ENCODE measurements at regions not wholly inside any gene's neighbourhood (a gene's known extent, or its start where the extent isn't known, plus 50 kb on each side); places are given as distances from the start of the nearest gene placed in this dataset.

DNA sequence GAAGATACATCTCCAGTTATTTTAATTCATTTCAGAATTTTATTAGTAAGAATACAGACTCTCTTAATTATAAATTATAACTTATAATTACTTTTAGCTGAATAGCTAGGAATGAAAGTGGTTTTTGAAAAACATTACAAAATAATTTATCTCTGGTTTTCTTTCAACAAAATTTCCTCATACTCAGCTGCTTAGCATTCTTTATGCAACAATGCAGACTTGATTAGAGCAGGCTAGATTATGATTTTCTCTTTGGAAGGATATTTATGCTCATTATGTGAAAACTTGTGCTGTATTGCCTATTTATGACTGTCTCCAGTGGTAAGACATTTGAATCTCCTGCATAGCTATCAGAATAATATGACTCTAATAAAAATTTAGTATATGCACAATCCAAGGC, 2023.7 kb downstream of the C4orf33 start:
- Histone ChIP-seq H3K36me3 (ENCODE audit: control insufficient read depth, insufficient read depth, low read length) (no peaks in the 10 kb centered on the region), H3K23ac (ENCODE audit: low read length) (no peak overlapping the region), H2BK5ac (ENCODE audit: low read length) (no peak overlapping the region), H4K8ac (ENCODE audit: low read depth, low read length) (no peak overlapping the region), H4K5ac (ENCODE audit: low read length) (no peak overlapping the region), H3K9ac (ENCODE audit: low read length) (no peak overlapping the region), H2BK120ac (ENCODE audit: low read depth, low read length) (no peak overlapping the region), H3K79me2 (ENCODE audit: control insufficient read depth, insufficient read depth, low read length) (no peaks in the 10 kb centered on the region), H3K56ac (ENCODE audit: low read length) (no peak overlapping the region), H2BK15ac (replicated peaks; ENCODE audit: low read depth) (no peak overlapping the region), H3K4me3 (ENCODE audit: low read length) (no peak overlapping the region), H3K27me3 (ENCODE audit: insufficient read depth, low read length, poor library complexity) (no peaks in the 10 kb centered on the region), H3K4me2 (ENCODE audit: low read length) (no peak overlapping the region), H3K18ac (ENCODE audit: low read length) (no peak overlapping the region), H3K79me1 (ENCODE audit: low read length) (no peaks in the 10 kb centered on the region), H3K27ac (ENCODE audit: low read depth, low read length) (no peak overlapping the region), H3K4me1 (ENCODE audit: control insufficient read depth, low read depth, low read length) (no peaks in the 10 kb centered on the region), H3K4ac (ENCODE audit: low read depth, low read length) (no peak overlapping the region), H2AK5ac (ENCODE audit: low read length) (no peak overlapping the region)
- DNase-seq: no peak

GRCh38 chr4:131137196-131137595, 2011.9 kb upstream of the PCDH10 start:
- no peaks in the 10 kb centered on the region for H3K27me3 ChIP-seq (ENCODE audit: insufficient read depth, low read length, poor library complexity)
- no peak overlapping the region for H3K27ac ChIP-seq (ENCODE audit: low read depth, low read length)
- H3K4me1 ChIP-seq (ENCODE audit: control insufficient read depth, low read depth, low read length): no peaks in the 10 kb centered on the region
- H2AK5ac ChIP-seq (ENCODE audit: low read length): no peak overlapping the region
- no peaks in the 10 kb centered on the region for H3K36me3 ChIP-seq (ENCODE audit: control insufficient read depth, insufficient read depth, low read length)
- no peak overlapping the region for H3K56ac ChIP-seq (ENCODE audit: low read length)
- H2BK15ac ChIP-seq (replicated peaks; ENCODE audit: low read depth): no peak overlapping the region
- no peak overlapping the region for H3K4ac ChIP-seq (ENCODE audit: low read depth, low read length)
- no peak overlapping the region for H4K5ac ChIP-seq (ENCODE audit: low read length)
- no peak overlapping the region for H3K23ac ChIP-seq (ENCODE audit: low read length)
- no peak overlapping the region for H3K9ac ChIP-seq (ENCODE audit: low read length)
- H4K8ac ChIP-seq (ENCODE audit: low read depth, low read length): no peak overlapping the region
- H3K79me2 ChIP-seq (ENCODE audit: control insufficient read depth, insufficient read depth, low read length): no peaks in the 10 kb centered on the region
- no peak overlapping the region for H3K18ac ChIP-seq (ENCODE audit: low read length)
- no peaks in the 10 kb centered on the region for H3K79me1 ChIP-seq (ENCODE audit: low read length)
- no CpG with 5 or more reads among the region's 2 CpGs for WGBS (ENCODE audit: extremely low coverage, insufficient coverage, low lambda C conversion rate)
- H3K4me2 ChIP-seq (ENCODE audit: low read length): no peak overlapping the region
- H2BK5ac ChIP-seq (ENCODE audit: low read length): no peak overlapping the region
- no peak overlapping the region for H3K4me3 ChIP-seq (ENCODE audit: low read length)
- DNase-seq: no peak
- H2BK120ac ChIP-seq (ENCODE audit: low read depth, low read length): no peak overlapping the region

GRCh38 chr4:131159261-131159660, 1989.8 kb upstream of the PCDH10 start:
- H3K79me2 ChIP-seq (ENCODE audit: control insufficient read depth, insufficient read depth, low read length): no peaks in the 10 kb centered on the region
- no peak overlapping the region for H3K27ac ChIP-seq (ENCODE audit: low read depth, low read length)
- H2BK5ac ChIP-seq (ENCODE audit: low read length): no peak overlapping the region
- H3K56ac ChIP-seq (ENCODE audit: low read length): no peak overlapping the region
- H3K18ac ChIP-seq (ENCODE audit: low read length): no peak overlapping the region
- H3K23ac ChIP-seq (ENCODE audit: low read length): no peak overlapping the region
- H3K9ac ChIP-seq (ENCODE audit: low read length): no peak overlapping the region
- no peak overlapping the region for H4K8ac ChIP-seq (ENCODE audit: low read depth, low read length)
- WGBS (ENCODE audit: extremely low coverage, insufficient coverage, low lambda C conversion rate): no CpG with 5 or more reads among the region's 1 CpG
- DNase-seq: no peak
- H2BK120ac ChIP-seq (ENCODE audit: low read depth, low read length): no peak overlapping the region
- no peaks in the 10 kb centered on the region for H3K4me1 ChIP-seq (ENCODE audit: control insufficient read depth, low read depth, low read length)
- H3K79me1 ChIP-seq (ENCODE audit: low read length): no peaks in the 10 kb centered on the region
- no peak overlapping the region for H2AK5ac ChIP-seq (ENCODE audit: low read length)
- H2BK15ac ChIP-seq (replicated peaks; ENCODE audit: low read depth): no peak overlapping the region
- no peak overlapping the region for H3K4me2 ChIP-seq (ENCODE audit: low read length)
- H3K36me3 ChIP-seq (ENCODE audit: control insufficient read depth, insufficient read depth, low read length): no peaks in the 10 kb centered on the region
- no peak overlapping the region for H4K5ac ChIP-seq (ENCODE audit: low read length)
- no peak overlapping the region for H3K4ac ChIP-seq (ENCODE audit: low read depth, low read length)
- no peak overlapping the region for H3K4me3 ChIP-seq (ENCODE audit: low read length)
- no peaks in the 10 kb centered on the region for H3K27me3 ChIP-seq (ENCODE audit: insufficient read depth, low read length, poor library complexity)

GRCh38 chr4:131192318-131192717, 1956.8 kb upstream of the PCDH10 start:
- no peak overlapping the region for H3K4me2 ChIP-seq (ENCODE audit: low read length)
- H4K8ac ChIP-seq (ENCODE audit: low read depth, low read length): no peak overlapping the region
- H2AK5ac ChIP-seq (ENCODE audit: low read length): no peak overlapping the region
- no peak overlapping the region for H2BK120ac ChIP-seq (ENCODE audit: low read depth, low read length)
- H3K27ac ChIP-seq (ENCODE audit: low read depth, low read length): no peak overlapping the region
- H3K79me1 ChIP-seq (ENCODE audit: low read length): no peaks in the 10 kb centered on the region
- H3K9ac ChIP-seq (ENCODE audit: low read length): no peak overlapping the region
- H3K79me2 ChIP-seq (ENCODE audit: control insufficient read depth, insufficient read depth, low read length): no peaks in the 10 kb centered on the region
- no peak overlapping the region for H3K23ac ChIP-seq (ENCODE audit: low read length)
- H3K36me3 ChIP-seq (ENCODE audit: control insufficient read depth, insufficient read depth, low read length): no peaks in the 10 kb centered on the region
- H3K4me3 ChIP-seq (ENCODE audit: low read length): no peak overlapping the region
- H3K4me1 ChIP-seq (ENCODE audit: control insufficient read depth, low read depth, low read length): no peaks in the 10 kb centered on the region
- no peak overlapping the region for H2BK15ac ChIP-seq (replicated peaks; ENCODE audit: low read depth)
- H2BK5ac ChIP-seq (ENCODE audit: low read length): no peak overlapping the region
- no peak overlapping the region for H4K5ac ChIP-seq (ENCODE audit: low read length)
- DNase-seq: no peak
- H3K4ac ChIP-seq (ENCODE audit: low read depth, low read length): no peak overlapping the region
- no CpG with 5 or more reads among the region's 1 CpG for WGBS (ENCODE audit: extremely low coverage, insufficient coverage, low lambda C conversion rate)
- H3K18ac ChIP-seq (ENCODE audit: low read length): no peak overlapping the region
- no peaks in the 10 kb centered on the region for H3K27me3 ChIP-seq (ENCODE audit: insufficient read depth, low read length, poor library complexity)
- no peak overlapping the region for H3K56ac ChIP-seq (ENCODE audit: low read length)

GRCh38 chr4:131207589-131207988, 1941.5 kb upstream of the PCDH10 start:
- no peak overlapping the region for H3K4me2 ChIP-seq (ENCODE audit: low read length)
- no peak overlapping the region for H3K4ac ChIP-seq (ENCODE audit: low read depth, low read length)
- H3K23ac ChIP-seq (ENCODE audit: low read length): no peak overlapping the region
- WGBS (ENCODE audit: extremely low coverage, insufficient coverage, low lambda C conversion rate): no CpG with 5 or more reads among the region's 6 CpGs
- no peaks in the 10 kb centered on the region for H3K4me1 ChIP-seq (ENCODE audit: control insufficient read depth, low read depth, low read length)
- no peak overlapping the region for H4K5ac ChIP-seq (ENCODE audit: low read length)
- no peak overlapping the region for H2BK5ac ChIP-seq (ENCODE audit: low read length)
- H3K9ac ChIP-seq (ENCODE audit: low read length): no peak overlapping the region
- H3K79me2 ChIP-seq (ENCODE audit: control insufficient read depth, insufficient read depth, low read length): no peaks in the 10 kb centered on the region
- DNase-seq: no peak
- H2BK120ac ChIP-seq (ENCODE audit: low read depth, low read length): no peak overlapping the region
- no peak overlapping the region for H4K8ac ChIP-seq (ENCODE audit: low read depth, low read length)
- no peaks in the 10 kb centered on the region for H3K36me3 ChIP-seq (ENCODE audit: control insufficient read depth, insufficient read depth, low read length)
- no peaks in the 10 kb centered on the region for H3K27me3 ChIP-seq (ENCODE audit: insufficient read depth, low read length, poor library complexity)
- no peak overlapping the region for H2BK15ac ChIP-seq (replicated peaks; ENCODE audit: low read depth)
- no peak overlapping the region for H2AK5ac ChIP-seq (ENCODE audit: low read length)
- H3K56ac ChIP-seq (ENCODE audit: low read length): no peak overlapping the region
- no peak overlapping the region for H3K4me3 ChIP-seq (ENCODE audit: low read length)
- no peaks in the 10 kb centered on the region for H3K79me1 ChIP-seq (ENCODE audit: low read length)
- H3K27ac ChIP-seq (ENCODE audit: low read depth, low read length): no peak overlapping the region
- no peak overlapping the region for H3K18ac ChIP-seq (ENCODE audit: low read length)

- H3K4me2 ChIP-seq (ENCODE audit: low read length): no peak overlapping the region
- no peak overlapping the region for H3K9ac ChIP-seq (ENCODE audit: low read length)
- H4K8ac ChIP-seq (ENCODE audit: low read depth, low read length): no peak overlapping the region
- H2BK15ac ChIP-seq (replicated peaks; ENCODE audit: low read depth): no peak overlapping the region
- no CpG with 5 or more reads among the region's 1 CpG for WGBS (ENCODE audit: extremely low coverage, insufficient coverage, low lambda C conversion rate)
- no peak overlapping the region for H4K5ac ChIP-seq (ENCODE audit: low read length)
- DNase-seq: no peak
- H2BK120ac ChIP-seq (ENCODE audit: low read depth, low read length): no peak overlapping the region
- H3K18ac ChIP-seq (ENCODE audit: low read length): no peak overlapping the region
- H3K79me1 ChIP-seq (ENCODE audit: low read length): no peaks in the 10 kb centered on the region
- H3K56ac ChIP-seq (ENCODE audit: low read length): no peak overlapping the region
- no peaks in the 10 kb centered on the region for H3K79me2 ChIP-seq (ENCODE audit: control insufficient read depth, insufficient read depth, low read length)
- H3K4ac ChIP-seq (ENCODE audit: low read depth, low read length): no peak overlapping the region
- H2AK5ac ChIP-seq (ENCODE audit: low read length): no peak overlapping the region
- H3K4me1 ChIP-seq (ENCODE audit: control insufficient read depth, low read depth, low read length): no peaks in the 10 kb centered on the region
- no peaks in the 10 kb centered on the region for H3K27me3 ChIP-seq (ENCODE audit: insufficient read depth, low read length, poor library complexity)
- H3K36me3 ChIP-seq (ENCODE audit: control insufficient read depth, insufficient read depth, low read length): no peaks in the 10 kb centered on the region
- no peak overlapping the region for H2BK5ac ChIP-seq (ENCODE audit: low read length)
- H3K23ac ChIP-seq (ENCODE audit: low read length): no peak overlapping the region
- no peak overlapping the region for H3K27ac ChIP-seq (ENCODE audit: low read depth, low read length)
- H3K4me3 ChIP-seq (ENCODE audit: low read length): no peak overlapping the region
Measured at GRCh38 chr4:131248314-131248713, 1900.8 kb upstream of the PCDH10 start.
